ENCODE measurements at regions not wholly inside any gene's neighbourhood (a gene's known extent, or its start where the extent isn't known, plus 50 kb on each side); places are given as distances from the start of the nearest gene placed in this dataset.
"Not testable (repeated sequence)": the region's sequence is repeated elsewhere in the genome, so short reads cannot be mapped to it uniquely, and the experiment has no call there.

DNA sequence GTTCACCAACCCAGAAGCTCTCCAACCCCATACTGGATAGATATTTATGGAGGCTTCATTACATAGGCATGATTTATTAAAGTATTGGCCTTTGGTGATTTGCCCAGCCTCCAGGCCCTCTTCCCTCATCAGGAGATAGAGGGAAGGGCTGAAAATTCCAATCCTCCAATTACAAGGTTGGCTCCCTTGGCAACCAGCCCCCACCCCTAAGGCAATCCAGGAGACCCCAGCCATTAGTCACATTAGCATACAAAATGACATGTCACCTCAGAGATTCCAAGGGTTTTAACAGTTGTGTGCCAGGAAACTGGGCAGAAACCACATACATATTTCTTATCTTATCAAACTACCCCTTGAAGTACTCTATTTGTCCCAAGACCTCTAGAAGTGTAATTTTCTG lies 210.0 kb downstream of the HINT1 start:
- no peak for DNase-seq (ENCODE audit: low read depth)

GRCh38 chr5:130954336-130954735 lies 210.7 kb downstream of the HINT1 start:
- no peak for DNase-seq (ENCODE audit: low read depth)

DNA sequence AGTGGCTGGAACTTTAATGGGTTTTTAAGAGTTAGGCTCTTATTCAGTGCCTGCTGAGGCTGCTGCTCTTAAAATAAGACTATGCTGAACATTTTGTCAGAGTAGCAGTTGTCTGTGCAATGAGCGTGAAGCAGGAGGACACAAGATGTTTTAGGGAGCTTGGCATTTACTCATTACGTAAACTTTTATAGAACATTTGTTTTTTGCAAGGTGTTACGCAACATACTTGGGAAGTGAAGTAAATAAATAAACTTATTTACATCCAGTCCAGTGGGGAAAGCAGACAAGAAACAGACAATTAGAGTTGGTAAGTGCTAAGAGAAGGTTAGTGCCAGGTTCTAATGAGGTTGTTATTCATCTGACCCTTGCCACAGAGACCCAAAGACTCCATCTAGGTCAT lies 226.0 kb downstream of the HINT1 start:
- DNase-seq (ENCODE audit: low read depth): no peak

DNA sequence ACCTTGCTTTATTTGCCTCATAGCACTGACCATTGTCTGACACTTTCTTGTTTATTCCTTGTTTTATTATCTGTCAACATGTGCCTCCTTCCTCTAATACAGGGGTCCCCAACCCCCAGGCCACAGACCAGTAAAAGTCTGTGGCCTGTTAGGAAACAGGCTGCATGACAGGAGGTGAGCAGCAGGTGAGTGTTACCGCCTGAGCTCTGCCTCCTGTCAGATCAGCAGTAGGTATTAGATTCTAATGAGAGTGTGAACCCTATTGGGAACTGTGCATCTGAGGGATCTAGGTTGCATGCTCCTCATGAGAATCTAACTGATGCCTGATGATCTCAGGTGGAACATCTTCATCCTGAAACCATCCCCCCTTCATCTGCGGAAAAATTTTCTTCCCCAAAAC lies 228.0 kb downstream of the HINT1 start:
- no peak for DNase-seq (ENCODE audit: low read depth)

DNA sequence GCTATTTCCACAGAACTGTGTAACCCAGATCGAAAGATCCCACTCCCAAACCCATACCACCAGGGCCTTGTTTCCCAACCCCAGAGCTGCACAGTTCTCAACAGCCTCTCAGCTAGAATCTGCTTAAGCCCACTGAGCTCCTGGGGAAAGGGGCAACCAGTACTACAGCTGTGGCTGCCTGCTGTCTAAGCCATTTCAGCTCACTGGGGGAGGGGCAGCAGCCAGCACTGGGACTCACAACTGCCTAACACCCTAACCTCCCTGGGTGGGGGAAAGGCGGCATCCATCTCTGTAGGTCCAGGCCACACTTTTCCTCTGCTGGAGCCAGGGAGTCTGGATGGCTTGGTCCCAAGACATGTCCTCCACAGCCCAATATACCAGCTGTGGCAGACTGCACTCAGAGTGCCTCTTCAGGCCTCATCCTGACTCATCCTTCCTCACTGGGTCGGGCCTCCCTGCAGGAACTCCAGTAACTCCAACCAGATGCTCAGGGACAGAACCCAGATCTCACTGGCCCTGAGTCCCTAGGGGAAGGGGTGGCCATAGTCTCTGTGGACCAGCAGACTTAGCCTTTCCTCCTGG lies 241.4 kb downstream of the HINT1 start:
- DNase-seq (ENCODE audit: low read depth): peak; percentile 30

- DNase-seq (ENCODE audit: low read depth): no peak
Measured at GRCh38 chr5:130912088-130912487, 253.0 kb downstream of the HINT1 start.

GRCh38 chr5:130908186-130908585 lies 256.9 kb downstream of the HINT1 start:
- no peak for DNase-seq (ENCODE audit: low read depth)

DNA sequence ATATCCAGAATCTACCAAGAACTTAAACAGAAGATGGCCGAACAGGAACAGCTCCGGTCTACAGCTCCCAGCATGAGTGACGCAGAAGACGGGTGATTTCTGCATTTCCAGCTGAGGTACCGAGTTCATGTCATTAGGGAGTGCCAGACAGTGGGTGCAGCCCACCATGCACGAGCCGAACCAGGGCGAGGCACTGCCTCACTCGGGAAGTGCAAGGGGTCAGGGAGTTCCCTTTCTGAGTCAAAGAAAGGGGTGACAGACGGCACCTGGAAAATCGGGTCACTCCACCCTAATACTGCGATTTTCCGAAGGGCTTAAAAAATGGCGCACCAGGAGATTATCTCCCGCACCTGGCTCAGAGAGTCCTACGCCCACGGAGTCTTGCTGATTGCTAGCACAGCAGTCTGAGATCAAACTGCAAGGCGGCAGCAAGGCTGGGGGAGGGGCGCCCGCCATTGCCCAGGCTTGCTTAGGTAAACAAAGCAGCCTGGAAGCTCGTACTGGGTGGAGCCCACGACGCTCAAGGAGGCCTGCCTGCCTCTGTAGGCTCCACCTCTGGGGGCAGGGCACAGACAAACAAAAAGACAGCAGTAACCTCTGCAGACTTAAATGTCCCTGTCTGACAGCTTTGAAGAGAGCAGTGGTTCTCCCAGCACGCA lies 267.4 kb downstream of the HINT1 start:
- DNase-seq (ENCODE audit: low read depth): peak; percentile 29

GRCh38 chr5:130897181-130897536 lies 267.9 kb downstream of the HINT1 start:
- not testable (repeated sequence) for DNase-seq (ENCODE audit: low read depth)

DNA sequence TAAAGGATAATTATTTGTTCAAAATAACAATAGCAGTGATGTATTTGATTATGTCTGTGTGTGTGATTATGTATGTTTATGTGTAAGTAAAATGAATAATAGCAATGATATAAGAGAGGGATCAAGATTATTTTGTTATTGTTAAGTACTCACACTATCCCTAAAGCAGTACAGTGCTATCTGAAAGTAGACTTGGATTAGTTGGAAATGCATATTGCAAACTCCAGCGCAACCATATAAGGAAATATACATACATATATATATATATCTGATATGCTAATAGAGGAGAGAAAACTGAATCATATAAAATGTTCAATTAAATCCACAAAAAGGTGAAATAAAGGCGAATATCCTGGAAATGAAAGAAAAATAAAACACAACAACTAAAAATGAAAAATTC lies 268.4 kb downstream of the HINT1 start:
- no peak for DNase-seq (ENCODE audit: low read depth)

- no peak for DNase-seq (ENCODE audit: low read depth)
Measured at GRCh38 chr5:130893006-130893405, 272.1 kb downstream of the HINT1 start.

DNA sequence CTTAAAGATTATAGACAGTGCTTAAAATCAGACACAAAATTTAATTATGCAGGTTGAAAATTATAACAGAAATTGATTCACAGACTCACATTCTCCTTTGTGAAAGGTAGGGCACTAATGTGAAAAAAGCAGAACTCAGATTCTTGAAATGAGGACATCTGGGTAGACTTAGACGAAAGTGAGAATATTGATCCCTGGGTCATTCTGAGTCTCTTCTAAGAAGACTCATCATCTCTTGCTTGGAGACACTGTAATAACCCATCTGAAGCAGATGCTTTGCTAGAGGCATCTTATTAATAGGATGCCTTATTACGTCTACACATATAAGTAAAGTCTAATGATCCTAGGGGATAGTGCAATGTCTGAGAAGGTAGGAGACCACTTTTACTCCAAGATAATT lies 274.4 kb downstream of the HINT1 start:
- DNase-seq (ENCODE audit: low read depth): no peak

- DNase-seq (ENCODE audit: low read depth): no peak
Measured at GRCh38 chr5:130885691-130886090, 279.4 kb downstream of the HINT1 start.

GRCh38 chr5:130885027-130885426 lies 280.0 kb downstream of the HINT1 start:
- DNase-seq (ENCODE audit: low read depth): no peak

DNA sequence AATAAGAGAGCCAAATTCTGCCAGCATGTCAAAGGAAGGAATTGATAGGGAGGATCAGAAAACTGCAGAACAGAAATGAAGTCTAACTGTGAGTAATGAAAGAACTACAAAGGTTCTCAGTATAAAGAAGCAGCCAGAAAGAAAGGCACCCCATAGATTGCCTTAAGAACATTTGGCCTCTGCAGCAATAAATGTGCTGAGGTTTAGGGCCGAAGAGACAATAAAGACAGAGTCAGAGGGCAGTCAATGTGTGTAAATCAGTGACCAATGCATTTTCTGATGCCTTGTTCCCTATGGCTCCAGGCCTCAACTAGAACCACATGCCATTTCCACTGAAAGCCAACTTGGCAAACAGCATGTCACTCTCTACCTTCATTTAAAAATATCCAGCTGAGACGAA lies 281.0 kb downstream of the HINT1 start:
- no peak for DNase-seq (ENCODE audit: low read depth)

GRCh38 chr5:130875656-130876055 lies 289.4 kb downstream of the HINT1 start:
- no peak for DNase-seq (ENCODE audit: low read depth)

- DNase-seq (ENCODE audit: low read depth): no peak
Measured at GRCh38 chr5:130874861-130875417, 290.1 kb downstream of the HINT1 start.

GRCh38 chr5:130871346-130872086 lies 293.5 kb downstream of the HINT1 start:
- DNase-seq (ENCODE audit: low read depth): peak; percentile 42

DNA sequence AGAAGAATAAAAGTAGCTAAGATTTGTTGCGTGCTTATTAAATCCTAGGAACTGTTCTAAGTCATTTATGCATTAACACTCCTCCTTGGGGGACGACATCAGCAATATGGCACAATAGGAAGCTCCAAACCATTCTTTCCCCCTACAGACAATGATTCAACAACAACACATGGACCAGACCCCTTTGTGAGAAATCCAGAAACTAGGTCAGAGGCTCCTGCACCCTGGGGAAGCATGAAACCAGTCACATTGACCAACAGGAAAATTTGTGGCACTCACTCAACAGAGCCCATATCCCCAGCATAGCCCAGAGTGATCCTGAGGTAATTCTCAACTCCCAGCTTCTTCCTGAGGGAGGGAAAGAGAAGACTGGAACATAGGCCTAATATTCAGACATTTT lies 294.4 kb downstream of the HINT1 start:
- no peak for DNase-seq (ENCODE audit: low read depth)

DNA sequence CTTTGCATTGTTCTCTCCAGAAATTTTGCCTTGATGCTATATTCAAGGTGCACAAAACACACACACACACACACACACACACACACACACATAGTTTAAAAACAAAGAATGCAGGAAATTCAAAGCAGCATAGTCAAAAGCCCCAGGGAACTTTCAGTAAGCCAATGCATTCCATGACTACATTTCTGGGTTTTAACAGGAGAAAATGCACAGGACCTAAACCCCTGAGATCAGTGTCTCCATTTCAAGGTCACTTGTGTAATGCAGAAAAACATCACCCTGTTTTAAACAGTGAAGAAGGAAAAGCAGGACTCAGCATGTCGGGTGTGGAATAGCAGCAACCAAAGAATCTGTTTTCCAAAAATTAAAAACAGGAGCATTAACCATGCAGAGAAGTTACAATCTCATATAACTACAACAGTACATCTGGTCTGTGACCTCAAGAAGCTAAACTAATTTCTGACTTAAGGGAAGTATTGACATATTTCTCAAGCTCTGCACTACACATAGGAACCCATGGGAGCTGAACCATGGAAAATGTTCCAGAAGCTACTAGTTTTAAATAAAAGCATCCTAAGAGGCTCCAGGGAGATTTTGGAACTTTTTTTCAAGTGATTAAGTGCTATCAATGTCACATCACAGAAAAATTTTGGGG lies 296.7 kb downstream of the HINT1 start:
- DNase-seq (ENCODE audit: low read depth): no peak

DNA sequence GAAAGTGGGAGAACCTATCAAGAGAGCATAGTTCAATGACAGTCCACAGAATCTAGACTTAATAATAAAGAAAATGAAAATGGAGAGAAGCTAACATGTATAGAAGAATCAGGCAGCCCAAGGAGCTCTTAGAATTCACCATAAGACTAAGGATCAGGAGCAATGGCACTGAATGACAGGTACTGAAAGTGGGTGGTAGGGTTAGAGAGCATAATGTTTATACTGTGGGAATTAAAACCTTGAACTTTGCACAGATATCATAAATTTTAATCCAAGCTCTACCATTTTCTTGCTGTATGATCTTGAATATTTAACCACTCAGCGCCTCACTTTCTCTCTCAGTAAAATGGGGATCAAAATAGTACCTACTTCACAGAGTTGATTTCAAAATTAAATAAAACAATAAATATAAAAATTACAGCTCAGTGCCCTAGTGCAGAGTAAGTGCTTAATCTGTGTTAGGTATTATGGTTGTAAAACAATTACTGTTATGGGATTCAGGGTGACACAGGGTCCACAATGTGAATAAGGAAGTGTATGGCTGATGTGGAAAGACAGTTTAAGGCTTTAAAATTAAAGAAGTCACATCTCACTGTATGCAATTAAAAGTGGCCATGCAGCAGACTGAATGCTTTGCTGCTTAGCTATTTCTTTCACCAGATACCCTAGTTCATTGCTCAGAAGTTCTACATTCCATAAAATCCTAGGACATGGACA lies 319.8 kb downstream of the HINT1 start:
- DNase-seq (ENCODE audit: low read depth): no peak

All from HT1080 (cell line).